GM13977 (cell line): ENCODE measurements at regions not wholly inside any gene's neighbourhood (a gene's known extent, or its start where the extent isn't known, plus 50 kb on each side); places are given as distances from the start of the nearest gene placed in this dataset.

Source experiments
- DNase-seq: peaks from one replicate; pipeline ENCODE4 v3.0.0; 2012; ENCODE audit warnings: low spot score
- in situ Hi-C: fragments of 300-500 bp; cut with MboI; formaldehyde crosslinking; loops from one replicate; pipeline ENCODE4 v1.12.0; 2022; ENCODE audit warnings: low sequenced_read_pairs, low pct_unique_long_range_greater_than_20kb, mixed read lengths, inconsistent platforms; ENCODE audit not compliant: unreplicated experiment
- TF ChIP-seq, protein P1 (sequence below): IDR thresholded peaks from 2 replicates; pipeline ENCODE4 v1.5.1; 2012; ENCODE audit warnings: mild to moderate bottlenecking, control low read depth; ENCODE audit not compliant: insufficient read depth; ENCODE audit errors: extremely low read depth, missing control alignments

DNA sequence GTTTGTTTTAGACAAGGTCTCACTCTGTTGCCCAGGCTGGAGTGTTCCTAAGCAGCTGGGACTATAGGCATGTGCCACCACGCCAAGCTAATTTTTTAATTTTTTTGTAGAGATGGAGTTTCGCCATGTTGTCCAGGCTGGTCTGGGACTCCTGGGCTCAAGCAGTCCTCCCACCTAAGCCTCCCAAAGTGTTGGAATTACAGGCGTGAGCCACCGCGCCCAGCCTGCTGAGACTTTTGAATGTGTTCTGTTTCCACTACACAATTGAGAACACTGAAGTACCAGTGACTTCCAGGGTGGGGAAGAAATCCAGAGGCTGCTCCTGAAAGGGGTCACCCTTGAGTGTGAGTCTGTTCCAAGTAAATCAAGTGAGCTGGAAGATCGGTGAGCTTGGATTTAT lies 81.3 kb upstream of the ARMC2 start:
- in situ Hi-C loops, result no loop called here
- DNase-seq, result no peak
- TF ChIP-seq, protein P1, sequence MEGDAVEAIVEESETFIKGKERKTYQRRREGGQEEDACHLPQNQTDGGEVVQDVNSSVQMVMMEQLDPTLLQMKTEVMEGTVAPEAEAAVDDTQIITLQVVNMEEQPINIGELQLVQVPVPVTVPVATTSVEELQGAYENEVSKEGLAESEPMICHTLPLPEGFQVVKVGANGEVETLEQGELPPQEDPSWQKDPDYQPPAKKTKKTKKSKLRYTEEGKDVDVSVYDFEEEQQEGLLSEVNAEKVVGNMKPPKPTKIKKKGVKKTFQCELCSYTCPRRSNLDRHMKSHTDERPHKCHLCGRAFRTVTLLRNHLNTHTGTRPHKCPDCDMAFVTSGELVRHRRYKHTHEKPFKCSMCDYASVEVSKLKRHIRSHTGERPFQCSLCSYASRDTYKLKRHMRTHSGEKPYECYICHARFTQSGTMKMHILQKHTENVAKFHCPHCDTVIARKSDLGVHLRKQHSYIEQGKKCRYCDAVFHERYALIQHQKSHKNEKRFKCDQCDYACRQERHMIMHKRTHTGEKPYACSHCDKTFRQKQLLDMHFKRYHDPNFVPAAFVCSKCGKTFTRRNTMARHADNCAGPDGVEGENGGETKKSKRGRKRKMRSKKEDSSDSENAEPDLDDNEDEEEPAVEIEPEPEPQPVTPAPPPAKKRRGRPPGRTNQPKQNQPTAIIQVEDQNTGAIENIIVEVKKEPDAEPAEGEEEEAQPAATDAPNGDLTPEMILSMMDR, result no peak

DNA sequence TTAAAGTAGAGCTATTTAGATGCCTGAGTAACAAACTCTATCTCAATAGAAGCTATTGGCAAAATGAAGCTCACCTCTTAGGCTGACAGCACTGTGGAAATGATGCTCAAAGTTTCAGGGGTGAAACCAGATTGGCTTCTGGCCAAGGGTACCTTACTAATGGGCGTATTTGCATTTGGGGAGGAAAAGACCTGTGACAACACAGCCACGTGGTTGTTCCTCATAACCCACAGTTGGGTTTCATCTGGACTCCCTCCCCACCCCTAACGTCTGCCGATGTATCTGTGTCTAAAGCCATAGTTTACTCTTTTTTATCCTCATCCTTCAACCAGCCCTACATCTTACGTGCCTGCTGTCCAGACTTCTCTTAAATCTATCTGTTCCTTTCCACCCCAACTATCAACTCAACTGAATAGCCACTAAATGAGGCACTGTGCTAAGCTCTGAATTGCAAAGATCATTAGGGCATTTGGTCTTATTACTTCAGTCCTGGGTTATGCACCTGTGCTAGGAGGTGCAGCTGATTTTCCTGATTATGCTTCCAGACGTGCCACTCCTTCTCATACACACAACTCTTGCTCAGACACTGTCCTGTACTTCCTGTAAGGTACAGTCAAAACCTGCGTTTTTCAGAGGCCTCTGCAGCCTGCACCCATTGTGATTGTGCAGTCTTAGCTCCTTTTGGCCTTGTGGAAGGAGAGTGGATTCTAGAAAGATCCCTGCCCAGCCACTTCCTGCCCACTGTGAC lies 80.6 kb upstream of the ARMC2 start:
- TF ChIP-seq, protein P1, result no peak
- in situ Hi-C loops, result no loop called here
- no peak for DNase-seq

DNA sequence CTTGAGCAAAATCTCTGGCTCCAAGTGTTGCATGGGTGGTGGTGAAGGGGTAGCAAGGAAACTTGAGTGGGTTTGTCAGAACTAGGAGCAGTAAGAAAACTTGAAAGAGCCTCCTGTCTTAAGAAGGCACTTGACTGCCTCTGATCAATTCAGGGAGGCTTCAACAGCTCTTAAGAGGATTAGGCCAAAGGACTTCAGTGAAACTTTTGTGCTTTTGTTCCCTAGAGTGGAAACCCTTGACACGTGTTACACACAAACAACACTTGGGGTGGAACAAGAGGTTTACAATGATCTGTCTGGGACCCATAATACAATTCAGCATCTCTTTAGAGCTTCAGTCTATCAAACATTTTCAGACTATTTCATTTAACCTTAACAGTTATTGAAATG lies 80.1 kb upstream of the ARMC2 start:
- DNase-seq, result no peak
- TF ChIP-seq, protein P1, result no peak
- in situ Hi-C loops, result no loop called here

- DNase-seq, result no peak
- in situ Hi-C loops, result no loop called here
- TF ChIP-seq, protein P1, result no peak
These were observed 79.3 kb upstream of the ARMC2 start for GRCh38 chr6:108768792-108769524.

- in situ Hi-C loops, result no loop called here
- TF ChIP-seq, protein P1, result no peak
- no peak for DNase-seq
These were observed 76.8 kb upstream of the ARMC2 start for GRCh38 chr6:108771421-108771820.

DNA sequence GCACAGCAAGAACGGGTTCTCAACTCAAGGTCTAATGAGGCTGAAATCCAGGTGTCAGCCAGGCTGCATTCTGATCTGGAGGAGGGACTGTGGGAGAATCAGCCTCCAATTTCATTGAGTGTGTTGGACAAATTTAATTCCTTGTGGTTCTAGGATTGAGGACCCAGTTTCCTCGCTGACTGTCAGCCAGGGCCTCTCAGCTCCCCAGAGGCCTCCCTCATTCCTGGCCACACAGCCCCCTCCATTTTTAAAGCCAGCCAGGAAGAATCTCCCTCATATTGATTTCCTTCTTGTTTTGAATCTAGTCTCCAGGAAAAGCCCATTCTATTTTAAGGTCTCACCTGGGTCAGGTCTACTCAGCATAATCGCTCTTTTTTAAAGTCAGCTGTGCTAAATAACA lies 73.7 kb upstream of the ARMC2 start:
- TF ChIP-seq, protein P1, result no peak
- DNase-seq, result no peak
- in situ Hi-C loops, result no loop called here
